Activated T-cell treated with anti-CD3 and anti-CD28 coated beads, Interleukin-2, amount 50 U/mL, for 4 hours (primary cell): ENCODE measurements at regions not wholly inside any gene's neighbourhood (a gene's known extent, or its start where the extent isn't known, plus 50 kb on each side); places are given as distances from the start of the nearest gene placed in this dataset.
A peak's percentile ranks its signal among the peaks of the same experiment; 100 is the strongest.

Experiments
- ATAC-seq, 2 donors: fragments of 200-7000 bp; cut with Tn5 transposase; one replicate each; pipeline ENCODE4 v1.10.0; 2021
- DNase-seq: peaks from one replicate; pipeline ENCODE4 v3.0.0-alpha.2; 2020
- H3K27me3 Mint-ChIP-seq: one replicate; pipeline ENCODE4 v1.8.0; 2021; ENCODE audit warnings: low read depth, mixed read lengths
- H3K36me3 Mint-ChIP-seq: one replicate; pipeline ENCODE4 v1.8.0; 2022; ENCODE audit warnings: mixed read lengths; ENCODE audit not compliant: insufficient read depth
- H3K4me1 Mint-ChIP-seq: one replicate; pipeline ENCODE4 v1.8.0; 2021; ENCODE audit warnings: low read depth, mixed read lengths
- H3K4me3 Mint-ChIP-seq: one replicate; pipeline ENCODE4 v1.8.0; 2021; ENCODE audit warnings: mild to moderate bottlenecking, moderate library complexity, mixed read lengths
- H3K9me3 Mint-ChIP-seq: one replicate; pipeline ENCODE4 v1.8.0; 2021; ENCODE audit warnings: mixed read lengths

GRCh38 chr5:164012371-164012770, 507.0 kb downstream of the MAT2B start:
- DNase-seq (no peak), ATAC-seq (no peak)
- Mint-ChIP-seq H3K27me3 (no peaks in the 10 kb centered on the region), H3K4me3 (no peak overlapping the region), H3K9me3 (no peaks in the 10 kb centered on the region), H3K4me1 (no peaks in the 10 kb centered on the region), H3K36me3 (no peaks in the 10 kb centered on the region)

- Mint-ChIP-seq H3K9me3 (no peaks in the 10 kb centered on the region), H3K36me3 (no peaks in the 10 kb centered on the region), H3K4me3 (no peak overlapping the region), H3K27me3 (no peaks in the 10 kb centered on the region), H3K4me1 (no peaks in the 10 kb centered on the region)
- DNase-seq (peak; percentile 4), ATAC-seq (no peak)
These were observed 507.8 kb downstream of the MAT2B start for GRCh38 chr5:164013077-164013670.

DNA sequence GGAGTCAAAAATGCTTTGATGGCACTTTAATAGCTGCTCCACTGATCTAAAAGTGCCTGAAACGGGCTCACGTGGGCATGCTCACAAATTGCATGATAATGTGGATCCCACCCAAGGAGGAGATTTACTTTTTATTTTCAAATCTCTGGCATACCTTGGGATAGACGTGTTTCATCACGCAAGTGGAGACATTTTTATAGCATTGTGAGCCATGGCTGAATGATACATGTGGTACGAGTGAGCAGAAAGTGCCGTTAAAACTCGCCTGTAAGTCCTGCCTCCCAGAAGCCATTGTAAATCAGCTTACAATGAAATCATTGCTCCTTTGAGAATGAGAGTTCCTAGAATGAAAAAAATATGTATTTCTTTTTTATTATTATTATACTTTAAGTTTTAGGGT, 514.7 kb downstream of the MAT2B start:
- H3K4me1 Mint-ChIP-seq: no peaks in the 10 kb centered on the region
- no peaks in the 10 kb centered on the region for H3K36me3 Mint-ChIP-seq
- H3K9me3 Mint-ChIP-seq: peaks cover 4% of the 10 kb centered on the region
- no peaks in the 10 kb centered on the region for H3K27me3 Mint-ChIP-seq
- no peak overlapping the region for H3K4me3 Mint-ChIP-seq
- no peak for ATAC-seq
- DNase-seq: no peak

- Mint-ChIP-seq H3K4me3 (no peak overlapping the region), H3K27me3 (no peaks in the 10 kb centered on the region), H3K9me3 (no peaks in the 10 kb centered on the region), H3K4me1 (no peaks in the 10 kb centered on the region), H3K36me3 (no peaks in the 10 kb centered on the region)
- DNase-seq: no peak
- no peak for ATAC-seq
These were observed 522.3 kb downstream of the MAT2B start for GRCh38 chr5:164027738-164028137.

GRCh38 chr5:164038128-164038783, 532.8 kb downstream of the MAT2B start:
- Mint-ChIP-seq H3K36me3 (no peaks in the 10 kb centered on the region), H3K9me3 (peaks cover 4% of the 10 kb centered on the region), H3K4me1 (no peaks in the 10 kb centered on the region), H3K27me3 (no peaks in the 10 kb centered on the region), H3K4me3 (no peak overlapping the region)
- no peak for DNase-seq
- no peak for ATAC-seq

DNA sequence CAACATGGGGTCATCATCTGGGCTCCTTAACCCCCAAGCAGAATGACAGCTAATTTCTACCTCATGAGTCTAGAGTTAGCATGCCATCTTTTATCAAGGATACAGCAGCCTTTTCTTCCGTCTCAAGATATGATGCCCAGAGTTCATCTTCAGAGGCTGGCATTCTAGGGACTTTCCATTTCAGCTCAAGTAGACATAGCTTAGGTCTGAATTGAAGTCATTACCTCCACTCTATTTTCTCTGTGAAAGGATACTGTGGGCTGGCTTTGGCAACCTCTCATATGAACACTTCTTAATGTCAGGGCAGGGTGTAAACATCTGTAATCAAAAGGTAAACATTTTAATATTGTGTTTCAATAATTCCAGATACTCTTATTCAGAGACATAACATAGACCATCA, 535.7 kb downstream of the MAT2B start:
- no peaks in the 10 kb centered on the region for H3K27me3 Mint-ChIP-seq
- no peaks in the 10 kb centered on the region for H3K36me3 Mint-ChIP-seq
- no peaks in the 10 kb centered on the region for H3K4me1 Mint-ChIP-seq
- no peak overlapping the region for H3K4me3 Mint-ChIP-seq
- H3K9me3 Mint-ChIP-seq: peaks cover 8% of the 10 kb centered on the region
- ATAC-seq (no peak), DNase-seq (no peak)

GRCh38 chr5:164048359-164048926, 543.0 kb downstream of the MAT2B start:
- Mint-ChIP-seq H3K4me1 (no peaks in the 10 kb centered on the region), H3K4me3 (no peak overlapping the region), H3K9me3 (peaks cover 10% of the 10 kb centered on the region), H3K36me3 (no peaks in the 10 kb centered on the region), H3K27me3 (no peaks in the 10 kb centered on the region)
- DNase-seq (no peak), ATAC-seq (no peak)

DNA sequence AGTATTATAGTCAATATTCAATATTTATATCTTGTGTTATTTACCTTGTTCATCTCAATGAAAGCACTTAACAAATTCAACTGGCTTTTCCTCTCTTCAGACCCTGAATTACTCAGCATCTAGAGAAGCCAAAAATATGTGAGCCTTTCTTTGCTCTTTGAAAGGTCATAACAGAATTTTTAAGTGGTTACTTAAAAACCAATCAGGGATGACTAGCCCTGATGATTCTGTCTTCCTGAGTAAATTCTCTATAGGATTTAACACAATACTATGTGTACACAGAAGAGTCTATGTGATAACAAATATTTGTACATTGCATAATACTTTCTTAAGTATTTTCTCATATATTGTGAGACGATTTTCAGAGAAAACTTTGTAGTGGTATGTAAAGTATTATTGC, 546.3 kb downstream of the MAT2B start:
- no peak overlapping the region for H3K4me3 Mint-ChIP-seq
- no peaks in the 10 kb centered on the region for H3K4me1 Mint-ChIP-seq
- DNase-seq (no peak), ATAC-seq (no peak)
- H3K36me3 Mint-ChIP-seq: no peaks in the 10 kb centered on the region
- H3K27me3 Mint-ChIP-seq: no peaks in the 10 kb centered on the region
- H3K9me3 Mint-ChIP-seq: no peaks in the 10 kb centered on the region

GRCh38 chr5:164052536-164053093, 547.2 kb downstream of the MAT2B start:
- no peaks in the 10 kb centered on the region for H3K27me3 Mint-ChIP-seq
- H3K4me3 Mint-ChIP-seq: no peak overlapping the region
- H3K9me3 Mint-ChIP-seq: no peaks in the 10 kb centered on the region
- H3K4me1 Mint-ChIP-seq: no peaks in the 10 kb centered on the region
- H3K36me3 Mint-ChIP-seq: no peaks in the 10 kb centered on the region
- DNase-seq: no peak
- no peak for ATAC-seq

DNA sequence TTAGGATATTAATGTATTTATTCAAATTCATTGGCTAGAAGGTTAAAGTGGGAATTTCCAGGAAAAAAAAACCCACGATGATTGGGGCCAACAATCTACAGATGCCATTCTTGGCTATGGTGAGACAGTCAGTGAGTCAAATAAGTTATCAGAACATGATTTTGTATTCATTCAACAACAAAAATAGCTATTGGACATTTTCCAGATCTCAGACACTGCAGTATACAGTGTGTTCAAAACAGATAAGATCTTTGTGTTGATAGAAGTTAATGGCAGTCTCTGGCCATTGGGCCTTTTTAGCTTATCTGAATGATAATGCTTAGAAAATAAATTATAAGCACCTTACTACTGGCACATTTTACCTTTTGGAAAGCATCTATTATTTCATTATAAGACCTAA, 547.7 kb downstream of the MAT2B start:
- ATAC-seq (no peak), DNase-seq (no peak)
- Mint-ChIP-seq H3K4me1 (no peaks in the 10 kb centered on the region), H3K27me3 (no peaks in the 10 kb centered on the region), H3K9me3 (no peaks in the 10 kb centered on the region), H3K36me3 (no peaks in the 10 kb centered on the region), H3K4me3 (no peak overlapping the region)

DNA sequence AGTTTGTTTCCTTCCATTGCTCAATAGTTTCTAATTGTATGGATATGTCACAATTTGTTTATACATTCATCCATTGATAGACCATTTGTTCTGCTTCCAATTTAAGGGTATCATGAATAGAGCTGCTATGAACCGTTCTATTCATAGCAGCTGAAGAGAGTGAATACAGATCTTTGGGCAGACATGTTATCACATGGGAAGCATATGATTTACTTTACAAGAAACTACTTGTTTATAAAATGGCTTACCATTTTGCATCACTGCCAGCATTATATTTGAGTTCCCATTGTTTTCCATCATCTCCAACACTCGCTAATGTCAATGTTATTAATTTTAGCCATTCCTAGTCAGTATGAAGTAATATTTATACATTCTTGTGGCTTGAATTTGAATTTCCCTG, 549.0 kb downstream of the MAT2B start:
- no peak overlapping the region for H3K4me3 Mint-ChIP-seq
- ATAC-seq: no peak
- no peak for DNase-seq
- H3K36me3 Mint-ChIP-seq: no peaks in the 10 kb centered on the region
- no peaks in the 10 kb centered on the region for H3K4me1 Mint-ChIP-seq
- no peaks in the 10 kb centered on the region for H3K9me3 Mint-ChIP-seq
- no peaks in the 10 kb centered on the region for H3K27me3 Mint-ChIP-seq

GRCh38 chr5:164057121-164057520, 551.7 kb downstream of the MAT2B start:
- ATAC-seq: no peak
- no peaks in the 10 kb centered on the region for H3K27me3 Mint-ChIP-seq
- no peak for DNase-seq
- H3K4me1 Mint-ChIP-seq: no peaks in the 10 kb centered on the region
- H3K36me3 Mint-ChIP-seq: no peaks in the 10 kb centered on the region
- H3K9me3 Mint-ChIP-seq: peaks cover 9% of the 10 kb centered on the region
- no peak overlapping the region for H3K4me3 Mint-ChIP-seq

DNA sequence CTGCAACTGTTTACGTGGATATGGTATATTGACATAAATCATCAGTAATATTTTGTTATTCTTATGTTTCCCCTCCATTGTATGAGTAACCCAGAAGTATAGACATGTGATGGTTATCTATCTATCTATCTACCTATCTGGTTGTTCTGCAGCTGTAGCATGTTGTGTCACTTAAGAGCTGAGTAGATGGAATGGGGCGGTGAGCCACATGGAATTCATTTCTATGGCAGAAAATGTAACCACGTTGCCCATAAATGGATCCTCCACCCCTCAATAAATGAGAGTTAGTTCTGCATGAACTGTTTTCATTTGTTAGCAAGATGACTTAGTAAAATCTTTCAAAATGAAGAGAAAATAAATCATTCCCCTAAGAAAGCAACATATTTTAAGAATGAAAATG, 553.2 kb downstream of the MAT2B start:
- Mint-ChIP-seq H3K4me3 (no peak overlapping the region), H3K9me3 (peaks cover 9% of the 10 kb centered on the region), H3K27me3 (no peaks in the 10 kb centered on the region), H3K36me3 (no peaks in the 10 kb centered on the region), H3K4me1 (no peaks in the 10 kb centered on the region)
- ATAC-seq: no peak
- no peak for DNase-seq

- Mint-ChIP-seq H3K4me1 (no peaks in the 10 kb centered on the region), H3K36me3 (no peaks in the 10 kb centered on the region), H3K9me3 (peaks cover 9% of the 10 kb centered on the region), H3K27me3 (no peaks in the 10 kb centered on the region), H3K4me3 (no peak overlapping the region)
- DNase-seq (no peak), ATAC-seq (no peak)
These were observed 554.1 kb downstream of the MAT2B start for GRCh38 chr5:164059471-164059870.

DNA sequence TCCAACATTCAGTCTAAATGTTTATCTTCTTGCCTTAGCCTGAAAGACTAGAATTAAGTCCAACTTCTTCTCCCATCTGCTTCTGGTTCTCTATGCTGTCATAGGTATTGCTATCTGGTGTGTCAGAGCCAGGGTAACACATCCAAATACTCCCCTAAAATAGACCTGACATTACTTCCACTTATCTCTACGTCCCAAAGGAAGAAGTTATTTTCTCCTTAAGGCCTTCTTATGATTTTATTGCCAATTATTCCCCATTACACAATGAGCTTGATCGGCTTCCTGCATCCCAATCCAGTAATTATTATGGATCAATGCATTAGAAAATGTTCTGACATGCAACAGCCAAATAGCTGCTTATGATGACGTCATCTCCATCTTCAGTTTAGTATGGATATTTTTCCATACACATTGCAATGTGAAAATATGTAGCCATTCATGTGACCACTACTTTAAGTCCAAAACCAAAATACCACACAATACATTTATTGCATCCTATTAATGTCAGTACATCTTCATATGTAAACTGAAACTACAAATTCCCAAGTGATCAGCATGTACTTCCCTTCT, 555.5 kb downstream of the MAT2B start:
- peaks cover 9% of the 10 kb centered on the region for H3K9me3 Mint-ChIP-seq
- H3K4me1 Mint-ChIP-seq: no peaks in the 10 kb centered on the region
- DNase-seq (no peak), ATAC-seq (no peak)
- no peak overlapping the region for H3K4me3 Mint-ChIP-seq
- no peaks in the 10 kb centered on the region for H3K27me3 Mint-ChIP-seq
- H3K36me3 Mint-ChIP-seq: no peaks in the 10 kb centered on the region
